HG03439 (cell line): ENCODE measurements at regions not wholly inside any gene's neighbourhood (a gene's known extent, or its start where the extent isn't known, plus 50 kb on each side); places are given as distances from the start of the nearest gene placed in this dataset.

Source experiments
- ATAC-seq: cut with Tn5 transposase; IDR thresholded peaks from one replicate; pipeline ENCODE4 v1.9.1; 2021; ENCODE audit warnings: mild to moderate bottlenecking, moderate library complexity; ENCODE audit not compliant: unreplicated experiment

- no peak for ATAC-seq
Observed at GRCh38 chr4:22986881-22987280, 294.1 kb downstream of the GBA3 start.

GRCh38 chr4:22986262-22986661, 293.5 kb downstream of the GBA3 start:
- no peak for ATAC-seq

GRCh38 chr4:22984390-22984789, 291.7 kb downstream of the GBA3 start:
- ATAC-seq = no peak

- no peak for ATAC-seq
Observed at GRCh38 chr4:22978656-22979055, 285.9 kb downstream of the GBA3 start.

GRCh38 chr4:22970665-22971064, 277.9 kb downstream of the GBA3 start:
- ATAC-seq = no peak

GRCh38 chr4:22969287-22969896, 276.7 kb downstream of the GBA3 start:
- no peak for ATAC-seq

GRCh38 chr4:22962295-22962694, 269.6 kb downstream of the GBA3 start:
- no peak for ATAC-seq

- ATAC-seq = no peak
Observed at GRCh38 chr4:22959483-22959882, 266.7 kb downstream of the GBA3 start.

GRCh38 chr4:22957774-22958309, 265.1 kb downstream of the GBA3 start:
- no peak for ATAC-seq

- no peak for ATAC-seq
Observed at GRCh38 chr4:22949161-22949855, 256.6 kb downstream of the GBA3 start.

- no peak for ATAC-seq
Observed at GRCh38 chr4:22947851-22948250, 255.1 kb downstream of the GBA3 start.

- no peak for ATAC-seq
Observed at GRCh38 chr4:22942920-22943559, 250.3 kb downstream of the GBA3 start.

GRCh38 chr4:22941688-22942375, 249.1 kb downstream of the GBA3 start:
- no peak for ATAC-seq

GRCh38 chr4:22932326-22932725, 239.6 kb downstream of the GBA3 start:
- ATAC-seq = no peak

- ATAC-seq = no peak
Observed at GRCh38 chr4:22922426-22922825, 229.7 kb downstream of the GBA3 start.

- ATAC-seq = no peak
Observed at GRCh38 chr4:22921936-22922335, 229.2 kb downstream of the GBA3 start.

- ATAC-seq = no peak
Observed at GRCh38 chr4:22911285-22911684, 218.5 kb downstream of the GBA3 start.

GRCh38 chr4:22910200-22910599, 217.5 kb downstream of the GBA3 start:
- ATAC-seq = no peak

GRCh38 chr4:22906045-22906444, 213.3 kb downstream of the GBA3 start:
- ATAC-seq = no peak

- ATAC-seq = no peak
Observed at GRCh38 chr4:22903913-22904312, 211.2 kb downstream of the GBA3 start.

- ATAC-seq = no peak
Observed at GRCh38 chr4:22901631-22902030, 208.9 kb downstream of the GBA3 start.
